ENCODE measurements at regions not wholly inside any gene's neighbourhood (a gene's known extent, or its start where the extent isn't known, plus 50 kb on each side); places are given as distances from the start of the nearest gene placed in this dataset.
A peak's percentile ranks its signal among the peaks of the same experiment; 100 is the strongest.

DNA sequence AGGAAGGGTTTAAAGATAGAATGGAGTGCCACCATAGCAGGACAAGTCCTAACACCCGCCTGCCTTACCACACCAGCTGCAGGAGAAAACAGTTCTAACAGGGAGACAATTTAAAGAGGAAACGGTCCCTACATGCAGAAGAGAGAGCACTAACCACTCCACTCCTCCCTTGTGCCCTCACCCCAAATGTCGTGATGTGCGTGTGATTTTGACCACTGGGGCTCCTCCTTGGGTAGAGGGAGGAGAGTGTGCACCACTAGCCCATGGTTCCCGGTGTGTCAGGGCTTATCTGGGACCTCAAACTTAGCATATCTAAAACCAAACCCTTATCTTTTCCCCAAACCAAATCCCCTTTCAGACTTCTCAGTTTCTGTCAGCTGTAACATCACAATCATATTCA lies 105.5 kb upstream of the CCDC68 start:
- Histone ChIP-seq H3K27me3 (no peaks in the 10 kb centered on the region), H3K27ac (no peak overlapping the region), H3K4me1 (ENCODE audit: low read depth) (no peaks in the 10 kb centered on the region), H3K4me3 (no peak overlapping the region), H3K36me3 (no peaks in the 10 kb centered on the region), H3K9me3 (ENCODE audit: low read depth) (no peaks in the 10 kb centered on the region)
- DNase-seq (ENCODE audit: low read depth in 1 of 2, low spot score in 1 of 2), result no peak
- TF ChIP-seq, protein P1, sequence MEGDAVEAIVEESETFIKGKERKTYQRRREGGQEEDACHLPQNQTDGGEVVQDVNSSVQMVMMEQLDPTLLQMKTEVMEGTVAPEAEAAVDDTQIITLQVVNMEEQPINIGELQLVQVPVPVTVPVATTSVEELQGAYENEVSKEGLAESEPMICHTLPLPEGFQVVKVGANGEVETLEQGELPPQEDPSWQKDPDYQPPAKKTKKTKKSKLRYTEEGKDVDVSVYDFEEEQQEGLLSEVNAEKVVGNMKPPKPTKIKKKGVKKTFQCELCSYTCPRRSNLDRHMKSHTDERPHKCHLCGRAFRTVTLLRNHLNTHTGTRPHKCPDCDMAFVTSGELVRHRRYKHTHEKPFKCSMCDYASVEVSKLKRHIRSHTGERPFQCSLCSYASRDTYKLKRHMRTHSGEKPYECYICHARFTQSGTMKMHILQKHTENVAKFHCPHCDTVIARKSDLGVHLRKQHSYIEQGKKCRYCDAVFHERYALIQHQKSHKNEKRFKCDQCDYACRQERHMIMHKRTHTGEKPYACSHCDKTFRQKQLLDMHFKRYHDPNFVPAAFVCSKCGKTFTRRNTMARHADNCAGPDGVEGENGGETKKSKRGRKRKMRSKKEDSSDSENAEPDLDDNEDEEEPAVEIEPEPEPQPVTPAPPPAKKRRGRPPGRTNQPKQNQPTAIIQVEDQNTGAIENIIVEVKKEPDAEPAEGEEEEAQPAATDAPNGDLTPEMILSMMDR (IDR thresholded peaks at IDR 0.05; ENCODE audit: low read depth, low read length), result no peak

- H3K27ac ChIP-seq, result no peak overlapping the region
- H3K36me3 ChIP-seq, result no peaks in the 10 kb centered on the region
- H3K27me3 ChIP-seq, result no peaks in the 10 kb centered on the region
- H3K4me1 ChIP-seq (ENCODE audit: low read depth), result no peaks in the 10 kb centered on the region
- DNase-seq (ENCODE audit: low read depth in 1 of 2, low spot score in 1 of 2), result no peak
- H3K9me3 ChIP-seq (ENCODE audit: low read depth), result no peaks in the 10 kb centered on the region
- TF ChIP-seq, protein P1 (IDR thresholded peaks at IDR 0.05; ENCODE audit: low read depth, low read length), result no peak
- no peak overlapping the region for H3K4me3 ChIP-seq
Measured at GRCh38 chr18:55064073-55064472, 104.8 kb upstream of the CCDC68 start.

DNA sequence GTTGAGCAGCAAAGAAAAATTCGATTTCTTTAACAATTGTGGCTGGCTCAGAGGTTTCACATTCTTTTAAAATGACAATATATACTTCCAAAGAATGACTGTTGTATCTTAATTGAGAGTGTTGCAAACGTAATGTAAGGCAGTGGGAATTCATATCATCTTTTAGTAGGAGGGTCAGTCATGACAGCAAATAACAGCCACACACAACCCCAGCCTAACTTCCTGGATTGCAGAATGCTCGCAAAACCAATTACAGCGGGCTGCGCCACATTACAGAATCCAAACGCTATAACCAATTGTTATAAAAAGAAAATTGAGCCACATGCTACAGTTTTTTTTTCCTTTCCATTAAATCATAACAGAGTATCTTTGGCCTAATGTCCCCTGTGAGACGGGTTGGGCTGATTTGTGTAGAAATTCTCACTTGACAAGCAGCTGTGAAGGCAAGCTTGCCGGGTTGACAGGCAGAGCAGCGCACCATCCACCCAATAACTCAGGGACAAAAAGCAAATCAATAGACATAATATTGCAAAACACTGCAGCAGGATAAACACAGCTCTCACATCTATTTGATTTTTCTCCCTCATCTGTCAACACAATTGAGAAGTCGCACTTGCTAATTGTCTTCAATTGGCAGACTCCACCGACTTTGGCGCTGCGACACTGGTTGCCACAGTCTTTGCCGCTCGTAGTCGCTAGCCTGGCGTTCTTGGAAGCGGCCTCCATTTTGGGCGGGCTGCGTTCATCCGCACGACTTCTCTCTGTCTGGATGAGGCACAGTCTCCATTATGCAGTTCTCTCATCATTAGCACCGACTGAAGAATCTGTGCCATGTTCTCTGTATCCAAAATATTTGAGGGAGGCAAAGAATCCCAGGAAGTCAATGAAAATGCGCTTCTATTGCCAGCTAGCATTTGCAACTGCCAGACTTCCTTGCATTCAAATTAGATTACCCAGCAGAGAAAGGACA lies 95.0 kb upstream of the CCDC68 start:
- Histone ChIP-seq H3K9me3 (ENCODE audit: low read depth) (no peaks in the 10 kb centered on the region), H3K36me3 (no peaks in the 10 kb centered on the region), H3K27ac (no peak overlapping the region), H3K4me3 (no peak overlapping the region), H3K27me3 (no peaks in the 10 kb centered on the region), H3K4me1 (ENCODE audit: low read depth) (no peaks in the 10 kb centered on the region)
- TF ChIP-seq, protein P1 (IDR thresholded peaks at IDR 0.05; ENCODE audit: low read depth, low read length), result no peak
- DNase-seq (ENCODE audit: low read depth in 1 of 2, low spot score in 1 of 2), result no peak

DNA sequence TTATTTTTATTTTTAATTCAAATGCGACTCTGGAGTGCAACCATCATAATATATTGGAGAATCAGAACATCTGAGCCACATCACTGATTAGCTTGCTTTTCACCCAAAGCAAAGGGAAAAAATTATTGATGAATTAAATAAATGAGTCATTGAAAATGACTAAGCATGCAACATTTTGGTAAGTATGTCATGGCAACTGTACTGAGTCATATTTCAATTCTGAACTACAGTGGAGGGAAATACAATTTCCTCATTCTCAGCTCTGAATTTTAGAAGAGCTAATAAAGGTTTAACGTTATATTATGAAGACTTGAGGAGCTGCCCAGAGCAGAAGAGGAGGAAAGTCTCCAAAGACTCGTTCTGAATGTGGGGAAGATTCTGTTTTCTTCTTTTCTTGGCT lies 89.6 kb upstream of the CCDC68 start:
- Histone ChIP-seq H3K4me3 (no peak overlapping the region), H3K36me3 (no peaks in the 10 kb centered on the region), H3K9me3 (ENCODE audit: low read depth) (no peaks in the 10 kb centered on the region), H3K27me3 (no peaks in the 10 kb centered on the region), H3K27ac (no peak overlapping the region), H3K4me1 (ENCODE audit: low read depth) (peaks cover 9% of the 10 kb centered on the region)
- TF ChIP-seq, protein P1 (IDR thresholded peaks at IDR 0.05; ENCODE audit: low read depth, low read length), result no peak
- peak in 1 of 2 donors; percentile 15 for DNase-seq (ENCODE audit: low read depth in 1 of 2, low spot score in 1 of 2)

- Histone ChIP-seq H3K36me3 (no peaks in the 10 kb centered on the region), H3K4me1 (ENCODE audit: low read depth) (peaks cover 9% of the 10 kb centered on the region), H3K9me3 (ENCODE audit: low read depth) (no peaks in the 10 kb centered on the region), H3K4me3 (no peak overlapping the region), H3K27me3 (no peaks in the 10 kb centered on the region), H3K27ac (no peak overlapping the region)
- TF ChIP-seq, protein P1 (IDR thresholded peaks at IDR 0.05; ENCODE audit: low read depth, low read length), result no peak
- DNase-seq (ENCODE audit: low read depth in 1 of 2, low spot score in 1 of 2), result peak; percentile 65 to 66
Measured at GRCh38 chr18:55047546-55047945, 88.3 kb upstream of the CCDC68 start.
